Stimulated activated naive CD8-positive, alpha-beta T cell treated with anti-CD3 and anti-CD28 coated beads, Interleukin-15, amount 100 ng/mL, for 72 hours (primary cell): ENCODE measurements at regions not wholly inside any gene's neighbourhood (a gene's known extent, or its start where the extent isn't known, plus 50 kb on each side); places are given as distances from the start of the nearest gene placed in this dataset.

Experiments
- ATAC-seq: fragments of 150-1000 bp; cut with Tn5 transposase; 2 replicates; pipeline ENCODE4 v1.10.0; 2021; ENCODE audit warnings: mild to moderate bottlenecking, moderate library complexity
- DNase-seq, 2 donors: peaks; one replicate each; pipeline ENCODE4 v3.0.0; 2021 to 2022
- H3K27ac Mint-ChIP-seq, 2 donors: one replicate each; pipeline ENCODE4 v1.8.0; 2022; ENCODE audit warnings: mild to moderate bottlenecking in 2 of 2, mixed read lengths in 2 of 2, moderate library complexity in 2 of 2
- H3K27me3 Mint-ChIP-seq: one replicate; pipeline ENCODE4 v1.8.0; 2022; ENCODE audit warnings: mixed read lengths
- H3K4me1 Mint-ChIP-seq: one replicate; pipeline ENCODE4 v1.8.0; 2022; ENCODE audit warnings: mild to moderate bottlenecking, mixed read lengths
- H3K4me3 Mint-ChIP-seq, 2 donors: one replicate each; pipeline ENCODE4 v1.8.0; 2022; ENCODE audit warnings: mild to moderate bottlenecking in 2 of 2, mixed read lengths in 2 of 2, moderate library complexity in 1 of 2
- H3K9me3 Mint-ChIP-seq, 2 donors: one replicate each; pipeline ENCODE4 v1.8.0; 2022; ENCODE audit warnings: mixed read lengths in 2 of 2

- ATAC-seq (no peak), DNase-seq (no peak)
- Mint-ChIP-seq H3K27me3 (peaks cover 49% of the 10 kb centered on the region), H3K9me3 (no peaks in the 10 kb centered on the region), H3K4me3 (no peak overlapping the region), H3K4me1 (no peaks in the 10 kb centered on the region), H3K27ac (peak overlapping the region in 1 of 2 donors; percentile 42)
Measured at GRCh38 chr9:135247227-135247930, 159.9 kb downstream of the OLFM1 start.

GRCh38 chr9:135248111-135248510 lies 160.6 kb downstream of the OLFM1 start:
- Mint-ChIP-seq H3K4me3 (no peak overlapping the region), H3K27ac (no peak overlapping the region), H3K9me3 (no peaks in the 10 kb centered on the region), H3K4me1 (no peaks in the 10 kb centered on the region), H3K27me3 (peaks cover 56% of the 10 kb centered on the region)
- ATAC-seq (no peak), DNase-seq (no peak)

GRCh38 chr9:135248721-135249120 lies 161.3 kb downstream of the OLFM1 start:
- ATAC-seq (no peak), DNase-seq (no peak)
- Mint-ChIP-seq H3K4me1 (no peaks in the 10 kb centered on the region), H3K27me3 (peaks cover 62% of the 10 kb centered on the region), H3K4me3 (no peak overlapping the region), H3K27ac (peak overlapping the region in 1 of 2 donors; percentile 48), H3K9me3 (no peaks in the 10 kb centered on the region)

GRCh38 chr9:135249191-135249590 lies 161.7 kb downstream of the OLFM1 start:
- peaks cover 64% of the 10 kb centered on the region for H3K27me3 Mint-ChIP-seq
- H3K27ac Mint-ChIP-seq = no peak overlapping the region
- no peak overlapping the region for H3K4me3 Mint-ChIP-seq
- H3K4me1 Mint-ChIP-seq = no peaks in the 10 kb centered on the region
- DNase-seq (no peak), ATAC-seq (no peak)
- H3K9me3 Mint-ChIP-seq = no peaks in the 10 kb centered on the region

- Mint-ChIP-seq H3K9me3 (no peaks in the 10 kb centered on the region), H3K4me3 (no peak overlapping the region), H3K27me3 (peaks cover 63% of the 10 kb centered on the region), H3K27ac (no peak overlapping the region), H3K4me1 (no peaks in the 10 kb centered on the region)
- no peak for ATAC-seq
- no peak for DNase-seq
Measured at GRCh38 chr9:135249711-135250110, 162.2 kb downstream of the OLFM1 start.

GRCh38 chr9:135251331-135251761 lies 163.9 kb downstream of the OLFM1 start:
- H3K9me3 Mint-ChIP-seq = no peaks in the 10 kb centered on the region
- H3K4me1 Mint-ChIP-seq = no peaks in the 10 kb centered on the region
- H3K27ac Mint-ChIP-seq = no peak overlapping the region
- no peak overlapping the region for H3K4me3 Mint-ChIP-seq
- no peak for ATAC-seq
- DNase-seq = no peak
- H3K27me3 Mint-ChIP-seq = peaks cover 63% of the 10 kb centered on the region

GRCh38 chr9:135251996-135252760 lies 164.7 kb downstream of the OLFM1 start:
- Mint-ChIP-seq H3K27me3 (peaks cover 59% of the 10 kb centered on the region), H3K9me3 (no peaks in the 10 kb centered on the region)
- no peak for ATAC-seq

GRCh38 chr9:135252980-135253304 lies 165.5 kb downstream of the OLFM1 start:
- H3K27ac Mint-ChIP-seq = peak overlapping the region; percentile 25 to 79
- H3K9me3 Mint-ChIP-seq = no peaks in the 10 kb centered on the region
- H3K27me3 Mint-ChIP-seq = peaks cover 51% of the 10 kb centered on the region
- no peaks in the 10 kb centered on the region for H3K4me1 Mint-ChIP-seq
- DNase-seq (no peak), ATAC-seq (no peak)
- H3K4me3 Mint-ChIP-seq = no peak overlapping the region

More at GRCh38 chr9:135251996-135252760, 164.7 kb downstream of the OLFM1 start:
- Mint-ChIP-seq H3K4me3 (no peak overlapping the region), H3K27ac (no peak overlapping the region), H3K4me1 (no peaks in the 10 kb centered on the region)
- no peak for DNase-seq

- H3K27ac Mint-ChIP-seq = no peak overlapping the region
- DNase-seq (no peak), ATAC-seq (no peak)
- H3K4me1 Mint-ChIP-seq = no peaks in the 10 kb centered on the region
- no peak overlapping the region for H3K4me3 Mint-ChIP-seq
- H3K27me3 Mint-ChIP-seq = peaks cover 51% of the 10 kb centered on the region
- no peaks in the 10 kb centered on the region for H3K9me3 Mint-ChIP-seq
Measured at GRCh38 chr9:135253305-135254004, 166.0 kb downstream of the OLFM1 start.

- ATAC-seq = no peak
- Mint-ChIP-seq H3K27ac (no peak overlapping the region), H3K4me1 (no peaks in the 10 kb centered on the region), H3K4me3 (no peak overlapping the region), H3K9me3 (no peaks in the 10 kb centered on the region), H3K27me3 (peaks cover 51% of the 10 kb centered on the region)
- no peak for DNase-seq
Measured at GRCh38 chr9:135254176-135255032, 166.9 kb downstream of the OLFM1 start.

- H3K27ac Mint-ChIP-seq = no peak overlapping the region
- no peaks in the 10 kb centered on the region for H3K4me1 Mint-ChIP-seq
- no peak for ATAC-seq
- no peak for DNase-seq
- H3K27me3 Mint-ChIP-seq = peaks cover 43% of the 10 kb centered on the region
- no peaks in the 10 kb centered on the region for H3K9me3 Mint-ChIP-seq
- no peak overlapping the region for H3K4me3 Mint-ChIP-seq
Measured at GRCh38 chr9:135255033-135255840, 167.8 kb downstream of the OLFM1 start.

- no peak overlapping the region for H3K27ac Mint-ChIP-seq
- ATAC-seq = no peak
- no peaks in the 10 kb centered on the region for H3K9me3 Mint-ChIP-seq
- H3K27me3 Mint-ChIP-seq = peaks cover 43% of the 10 kb centered on the region
- no peaks in the 10 kb centered on the region for H3K4me1 Mint-ChIP-seq
- no peak for DNase-seq
- H3K4me3 Mint-ChIP-seq = no peak overlapping the region
Measured at GRCh38 chr9:135255841-135256580, 168.5 kb downstream of the OLFM1 start.

- no peak for ATAC-seq
- Mint-ChIP-seq H3K27ac (peak overlapping the region in 1 of 2 donors; percentile 36), H3K9me3 (no peaks in the 10 kb centered on the region)
Measured at GRCh38 chr9:135256581-135257354, 169.3 kb downstream of the OLFM1 start.

More at GRCh38 chr9:135256581-135257354, 169.3 kb downstream of the OLFM1 start:
- H3K27me3 Mint-ChIP-seq = peaks cover 43% of the 10 kb centered on the region
- no peaks in the 10 kb centered on the region for H3K4me1 Mint-ChIP-seq
- DNase-seq = no peak
- no peak overlapping the region for H3K4me3 Mint-ChIP-seq
